A673 (cell line): ENCODE measurements at regions not wholly inside any gene's neighbourhood (a gene's known extent, or its start where the extent isn't known, plus 50 kb on each side); places are given as distances from the start of the nearest gene placed in this dataset.

Experiments
- BruUV-seq: library from RNA; stranded (reverse); fragments of 400-500 nt; replicated peaks from 2 replicates; lab custom pipeline; 2021; lab: Mats Ljungman, UMichigan
- CTCF ChIA-PET: fragments of 300-600 bp; sonication (Branson Sonifier 250); formaldehyde crosslinking; loops from one replicate; lab custom pipeline; 2022; ENCODE audit warnings: antibody characterized with exemption; lab: Charles Lee
- POLR2A ChIA-PET: fragments of 300-600 bp; sonication (Branson Sonifier 250); formaldehyde crosslinking; loops from one replicate; lab custom pipeline; 2022; ENCODE audit warnings: antibody characterized with exemption; ENCODE audit not compliant: low non-redundant PET; lab: Charles Lee
- DNase-seq: peaks from one replicate; pipeline ENCODE4 v3.0.0-alpha.2; 2015; ENCODE audit warnings: low spot score
- H3K27ac ChIP-seq: fragments of 200-600 bp; sonication (generic); 2 replicates; pipeline ENCODE4 v1.5.1; 2016; ENCODE audit warnings: mixed run types, low read depth, mild to moderate bottlenecking, mixed read lengths, antibody characterized with exemption, low read length; ENCODE audit not compliant: poor library complexity, severe bottlenecking
- H3K27me3 ChIP-seq: fragments of 200-600 bp; sonication (generic); replicated peaks from 2 replicates; pipeline ENCODE4 v1.6.1; 2017; ENCODE audit warnings: mixed run types, low read depth, mild to moderate bottlenecking, mixed read lengths, antibody characterized with exemption, low read length; ENCODE audit not compliant: insufficient read depth, poor library complexity
- H3K36me3 ChIP-seq: fragments of 200-600 bp; sonication (generic); 2 replicates; pipeline ENCODE4 v1.6.1; 2016; ENCODE audit warnings: mixed run types, mild to moderate bottlenecking, mixed read lengths, antibody characterized with exemption, low read length; ENCODE audit not compliant: insufficient read depth, poor library complexity, severe bottlenecking
- H3K4me1 ChIP-seq: fragments of 200-600 bp; sonication (generic); 2 replicates; pipeline ENCODE4 v1.6.1; 2017; ENCODE audit warnings: mixed run types, mild to moderate bottlenecking, mixed read lengths, antibody characterized with exemption, low read length; ENCODE audit not compliant: insufficient read depth, poor library complexity, severe bottlenecking
- H3K4me3 ChIP-seq: fragments of 200-600 bp; sonication (generic); 2 replicates; pipeline ENCODE4 v1.5.1; 2016; ENCODE audit warnings: low read depth, mixed run types, mild to moderate bottlenecking, mixed read lengths, low read length; ENCODE audit not compliant: poor library complexity, severe bottlenecking
- H3K9me3 ChIP-seq: fragments of 200-600 bp; sonication (generic); 2 replicates; pipeline ENCODE4 v1.6.1; 2016; ENCODE audit warnings: mixed run types, low read depth, mild to moderate bottlenecking, mixed read lengths, antibody characterized with exemption, low read length; ENCODE audit not compliant: poor library complexity, severe bottlenecking
- CTCF ChIP-seq: fragments of 300-800, 200-600 bp; sonication (generic); conservative IDR thresholded peaks from 2 replicates; pipeline ENCODE4 v1.5.1; 2017; ENCODE audit warnings: low read depth, mild to moderate bottlenecking, antibody characterized with exemption, low read length, moderate library complexity, mixed read lengths
- EZH2 ChIP-seq: fragments of 200-600 bp; sonication (generic); IDR thresholded peaks from 2 replicates; pipeline ENCODE4 v1.6.1; 2017; ENCODE audit warnings: borderline replicate concordance, low read depth, mild to moderate bottlenecking, mixed read lengths, antibody characterized with exemption, low read length; ENCODE audit not compliant: poor library complexity, severe bottlenecking
- intact Hi-C: fragments of 100-400 bp; cut with micrococcal nuclease; formaldehyde crosslinking; loops from one replicate; pipeline ENCODE4 v1.10.0; 2022; ENCODE audit not compliant: unreplicated experiment

GRCh38 chr3:30289766-30290165 is 316.6 kb upstream of the TGFBR2 start:
- Histone ChIP-seq H3K27me3 (no peaks in the 10 kb centered on the region), H3K27ac (no peak overlapping the region), H3K9me3 (no peaks in the 10 kb centered on the region), H3K4me1 (peaks cover 47% of the 10 kb centered on the region), H3K4me3 (no peak overlapping the region), H3K36me3 (no peaks in the 10 kb centered on the region)
- POLR2A ChIA-PET, result interaction anchor here (0.7 to 0.8 kb wide), 2 partner anchors 492 to 1477 kb away, joined by 3 to 4 read pairs; no protein-coding TSS in a partner anchor
- DNase-seq, result no peak
- intact Hi-C loops, result loop anchor here (5.0 kb wide), 1 partner anchor 87 kb away; no protein-coding TSS in a partner anchor
- no peak for TF ChIP-seq EZH2
- BruUV-seq, result no TSS peak
- CTCF ChIA-PET, result no interaction called here

- Histone ChIP-seq H3K4me3 (no peak overlapping the region), H3K9me3 (no peaks in the 10 kb centered on the region), H3K4me1 (peaks cover 40% of the 10 kb centered on the region), H3K36me3 (no peaks in the 10 kb centered on the region), H3K27me3 (no peaks in the 10 kb centered on the region), H3K27ac (no peak overlapping the region)
- intact Hi-C loops, result no loop called here
- no peak for DNase-seq
- CTCF ChIA-PET, result no interaction called here
- TF ChIP-seq EZH2 (no peak), CTCF (no peak)
- POLR2A ChIA-PET, result interaction anchor here (0.7 kb wide), 1 partner anchor 1476 kb away, joined by 4 read pairs; no protein-coding TSS in a partner anchor
- no TSS peak for BruUV-seq
These were observed 315.9 kb upstream of the TGFBR2 start for GRCh38 chr3:30290479-30290878.

- intact Hi-C loops, result no loop called here
These were observed 314.1 kb upstream of the TGFBR2 start for GRCh38 chr3:30292192-30292893.

More at GRCh38 chr3:30292192-30292893, 314.1 kb upstream of the TGFBR2 start:
- no peaks in the 10 kb centered on the region for H3K27me3 ChIP-seq
- no peak overlapping the region for H3K27ac ChIP-seq
- ChIA-PET CTCF (no interaction called here), POLR2A (no interaction called here)
- no peak for TF ChIP-seq CTCF
- TF ChIP-seq EZH2, result no peak
- H3K4me1 ChIP-seq, result peaks cover 28% of the 10 kb centered on the region
- DNase-seq, result peak; percentile 26
- no TSS peak for BruUV-seq
- no peaks in the 10 kb centered on the region for H3K36me3 ChIP-seq
- H3K4me3 ChIP-seq, result no peak overlapping the region
- no peaks in the 10 kb centered on the region for H3K9me3 ChIP-seq
